ENCODE measurements at regions not wholly inside any gene's neighbourhood (a gene's known extent, or its start where the extent isn't known, plus 50 kb on each side); places are given as distances from the start of the nearest gene placed in this dataset.

GRCh38 chr3:101994386-101994785 is 145.1 kb downstream of the NFKBIZ start (continued):
- TF ChIP-seq ZFP69B (tag by site-specific recombination; IDR thresholded peaks at IDR 0.05) (no peak), ZNF114 (tag by site-specific recombination; IDR thresholded peaks at IDR 0.05) (no peak), ZNF830 (tag by site-specific recombination; IDR thresholded peaks at IDR 0.05; ENCODE audit: low read depth) (no peak), ZNF335 (tag by site-specific recombination; conservative IDR thresholded peaks at IDR 0.05) (no peak), ZNF549 (tag by site-specific recombination; IDR thresholded peaks at IDR 0.05) (no peak)

GRCh38 chr3:101995371-101996046 is 146.2 kb downstream of the NFKBIZ start:
- no peaks in the 10 kb centered on the region for H3K36me3 ChIP-seq (ENCODE audit: control insufficient read depth in 2 of 2, insufficient read depth in 1 of 2, low read length in 2 of 2)
- CTCF ChIA-PET: interaction anchor here (0.6 kb wide), 1 partner anchor 321 kb away, joined by 3 read pairs; no protein-coding TSS in a partner anchor
- H3K27ac ChIP-seq (ENCODE audit: extremely low read depth, low read depth, low read length): no peak overlapping the region
- H3K4me3 ChIP-seq (ENCODE audit: low read depth, low read length): no peak overlapping the region
- no peaks in the 10 kb centered on the region for H3K9me3 ChIP-seq (ENCODE audit: control insufficient read depth, insufficient read depth, low read depth, low read length)
- H3K4me1 ChIP-seq (ENCODE audit: control insufficient read depth, insufficient read depth, low read length): no peaks in the 10 kb centered on the region
- POLR2A ChIA-PET: no interaction called here
- no peak for TF ChIP-seq ZNF560 (tag by site-specific recombination; IDR thresholded peaks at IDR 0.05; ENCODE audit: borderline replicate concordance)
- TF ChIP-seq ZNF548 (tag by site-specific recombination; IDR thresholded peaks at IDR 0.05): no peak
- TF ChIP-seq ZNF433 (tag by site-specific recombination; IDR thresholded peaks at IDR 0.05; ENCODE audit: low read depth): no peak

GRCh38 chr3:101996832-101997231 is 147.5 kb downstream of the NFKBIZ start:
- Histone ChIP-seq H3K36me3 (ENCODE audit: control insufficient read depth in 2 of 2, insufficient read depth in 1 of 2, low read length in 2 of 2) (no peaks in the 10 kb centered on the region), H3K9me3 (ENCODE audit: control insufficient read depth, insufficient read depth, low read depth, low read length) (no peaks in the 10 kb centered on the region), H3K4me1 (ENCODE audit: control insufficient read depth, insufficient read depth, low read length) (no peaks in the 10 kb centered on the region), H3K4me3 (ENCODE audit: low read depth, low read length) (no peak overlapping the region), H3K27ac (ENCODE audit: extremely low read depth, low read depth, low read length) (no peak overlapping the region)
- TF ChIP-seq ZNF629 (tag by site-specific recombination; IDR thresholded peaks at IDR 0.05) (no peak), ZBTB48 (tag by site-specific recombination; IDR thresholded peaks at IDR 0.05) (no peak), ZNF148 (tag by site-specific recombination; IDR thresholded peaks at IDR 0.05; ENCODE audit: borderline replicate concordance) (no peak), YY1 (tag by site-specific recombination; IDR thresholded peaks at IDR 0.05) (no peak), ZNF362 (tag by site-specific recombination; IDR thresholded peaks at IDR 0.05) (no peak), ZNF677 (tag by site-specific recombination; IDR thresholded peaks at IDR 0.05) (no peak), TCF7L2 (IDR thresholded peaks at IDR 0.05; ENCODE audit: borderline replicate concordance, low read depth, low read length) (no peak), ZNF140 (tag by site-specific recombination; IDR thresholded peaks at IDR 0.05) (no peak), BCL11B (tag by site-specific recombination; IDR thresholded peaks at IDR 0.05; ENCODE audit: low read depth) (no peak)
- ChIA-PET POLR2A (no interaction called here), CTCF (interaction anchor here (0.6 kb wide), 1 partner anchor 10 kb away, joined by 6 read pairs; no protein-coding TSS in a partner anchor)

Data from HEK293 (cell line).